ENCODE measurements at regions not wholly inside any gene's neighbourhood (a gene's known extent, or its start where the extent isn't known, plus 50 kb on each side); places are given as distances from the start of the nearest gene placed in this dataset.

DNA sequence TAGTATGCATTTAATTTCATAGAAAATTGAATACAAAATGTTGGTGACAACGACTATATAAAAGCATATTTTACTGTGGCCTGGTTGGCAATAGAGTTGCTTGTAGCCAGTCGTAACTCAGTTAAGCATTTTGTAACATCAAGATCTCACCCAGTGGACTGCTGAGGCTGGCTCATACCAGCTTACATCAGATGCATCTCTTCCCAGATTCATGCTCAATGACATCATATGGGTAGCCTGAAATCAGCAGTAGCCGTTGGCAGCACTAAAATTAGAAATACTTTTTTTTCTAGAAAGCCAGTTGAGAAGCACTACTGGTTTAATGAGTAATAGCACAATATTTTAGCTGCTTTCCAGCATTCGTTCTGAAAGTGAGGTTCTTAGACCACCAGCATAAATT, 341.2 kb downstream of the TECRL start:
- no peaks in the 10 kb centered on the region for H3K79me2 ChIP-seq (ENCODE audit: insufficient read depth, low read length)
- H2AFZ ChIP-seq (ENCODE audit: low read length), result no peak overlapping the region
- no peak for DNase-seq
- H2BK12ac ChIP-seq (ENCODE audit: insufficient read length, low read depth, low read length), result no peak overlapping the region
- H3K56ac ChIP-seq (ENCODE audit: insufficient read length, low read depth, low read length), result no peak overlapping the region
- no peak overlapping the region for H2BK120ac ChIP-seq (ENCODE audit: low read depth, low read length, poor library complexity, severe bottlenecking)
- no peak overlapping the region for H3K9ac ChIP-seq (ENCODE audit: extremely low read depth, insufficient read length, low read length)
- H3K9me3 ChIP-seq (ENCODE audit: control insufficient read depth, low read depth, low read length), result no peaks in the 10 kb centered on the region
- no peak overlapping the region for H4K8ac ChIP-seq (replicated peaks; ENCODE audit: insufficient read length, low read depth, low read length)
- H2BK5ac ChIP-seq (ENCODE audit: insufficient read length, low read length), result no peak overlapping the region
- no peak overlapping the region for H3K27ac Mint-ChIP-seq
- no peak overlapping the region for H3K27ac ChIP-seq (ENCODE audit: insufficient read length, low read depth, low read length)
- H3K4me1 Mint-ChIP-seq, result no peaks in the 10 kb centered on the region
- H2BK15ac ChIP-seq (ENCODE audit: low read depth, low read length), result no peak overlapping the region
- TF ChIP-seq CTCF (conservative IDR thresholded peaks at IDR 0.05), result no peak
- no peaks in the 10 kb centered on the region for H3K79me1 ChIP-seq (ENCODE audit: insufficient read depth, low read depth, low read length, poor library complexity, severe bottlenecking)
- WGBS (ENCODE audit: extremely low coverage, insufficient read length, low lambda C conversion rate), result no CpG with 5 or more reads among the region's 4 CpGs
- no peak overlapping the region for H3K14ac ChIP-seq (ENCODE audit: insufficient read depth, low read length)
- H2BK20ac ChIP-seq (ENCODE audit: low read depth, low read length, poor library complexity, severe bottlenecking), result no peak overlapping the region
- no peak overlapping the region for H4K5ac ChIP-seq (ENCODE audit: insufficient read length, low read depth, low read length)
- no peaks in the 10 kb centered on the region for H3K9me3 Mint-ChIP-seq
- H3K4ac ChIP-seq (ENCODE audit: low read depth, low read length), result no peak overlapping the region
- H4K20me1 ChIP-seq (ENCODE audit: control insufficient read depth, insufficient read depth, insufficient read length), result no peaks in the 10 kb centered on the region
- H3K4me3 Mint-ChIP-seq, result no peak overlapping the region
- H2AK5ac ChIP-seq (ENCODE audit: insufficient read length, low read length), result no peak overlapping the region
- H3K23ac ChIP-seq (ENCODE audit: insufficient read length, low read depth, low read length), result no peak overlapping the region
- no peaks in the 10 kb centered on the region for H3K27me3 Mint-ChIP-seq (ENCODE audit: low read depth)
- H3K4me1 ChIP-seq (ENCODE audit: insufficient read depth, low read length), result no peaks in the 10 kb centered on the region
- H4K91ac ChIP-seq (ENCODE audit: insufficient read length, low read depth, low read length), result no peak overlapping the region
- no peak overlapping the region for H3K4me2 ChIP-seq (ENCODE audit: insufficient read depth, insufficient read length, low read length)
- H3K27me3 ChIP-seq (ENCODE audit: insufficient read depth, low read length), result no peaks in the 10 kb centered on the region
- no peak overlapping the region for H3T11ph ChIP-seq (ENCODE audit: low read length)
- H3K36me3 Mint-ChIP-seq (ENCODE audit: insufficient read depth in 1 of 3, low read depth in 3 of 3), result no peaks in the 10 kb centered on the region; a peak in 1 of 7 replicates
- no peak overlapping the region for H3K18ac ChIP-seq (ENCODE audit: insufficient read length, low read depth, low read length)
- no peaks in the 10 kb centered on the region for H3K23me2 ChIP-seq (ENCODE audit: insufficient read length, low read depth, low read length, poor library complexity, severe bottlenecking)

Data from H9 (cell line).